GM21515 (cell line): ENCODE measurements at regions not wholly inside any gene's neighbourhood (a gene's known extent, or its start where the extent isn't known, plus 50 kb on each side); places are given as distances from the start of the nearest gene placed in this dataset.
"Not testable (repeated sequence)": the region's sequence is repeated elsewhere in the genome, so short reads cannot be mapped to it uniquely, and the experiment has no call there.

Experiments
- ATAC-seq: cut with Tn5 transposase; IDR thresholded peaks from one replicate; pipeline ENCODE4 v1.9.1; 2021; ENCODE audit not compliant: unreplicated experiment

DNA sequence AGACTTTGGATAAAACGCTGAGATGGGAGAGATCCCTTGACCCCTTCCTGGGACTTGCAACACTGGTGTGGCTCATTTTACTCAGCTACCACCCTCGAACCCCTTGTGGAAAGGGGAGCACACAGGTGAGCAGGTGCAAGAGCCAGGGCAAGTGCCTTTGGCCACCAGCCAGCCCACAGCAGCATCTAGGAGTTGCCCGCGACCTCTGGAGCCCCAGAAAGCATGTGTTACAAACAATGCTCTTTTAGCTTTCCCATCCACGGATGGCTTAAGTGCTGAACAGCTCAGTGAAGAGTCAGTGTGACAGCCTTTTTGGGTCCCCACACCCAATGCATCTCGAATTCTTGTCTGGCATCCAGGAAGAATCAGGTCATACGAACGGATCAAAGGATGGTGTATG lies 197.8 kb downstream of the MEMO1 start:
- no peak for ATAC-seq

GRCh38 chr2:31812051-31812798 lies 198.6 kb downstream of the MEMO1 start:
- peak; percentile 100 for ATAC-seq

DNA sequence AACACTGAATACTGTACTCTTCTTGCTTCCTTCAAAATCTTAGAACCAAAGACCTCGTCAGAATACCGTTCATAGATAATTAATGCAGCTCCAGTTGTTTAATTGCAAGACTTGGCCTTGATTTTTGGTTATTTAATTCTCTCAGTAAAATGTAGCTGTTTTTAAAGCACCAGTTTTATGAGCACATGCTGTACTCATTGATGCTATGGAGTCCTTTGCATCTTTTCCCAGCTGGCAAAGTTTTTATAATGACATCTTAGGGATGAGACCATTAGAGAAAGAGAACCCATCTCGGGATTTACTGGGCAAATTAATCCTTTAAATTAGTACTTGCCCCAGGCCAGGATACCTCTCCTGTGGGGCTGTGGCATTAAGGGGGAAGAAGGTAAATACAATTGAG lies 199.3 kb downstream of the MEMO1 start:
- no peak for ATAC-seq

DNA sequence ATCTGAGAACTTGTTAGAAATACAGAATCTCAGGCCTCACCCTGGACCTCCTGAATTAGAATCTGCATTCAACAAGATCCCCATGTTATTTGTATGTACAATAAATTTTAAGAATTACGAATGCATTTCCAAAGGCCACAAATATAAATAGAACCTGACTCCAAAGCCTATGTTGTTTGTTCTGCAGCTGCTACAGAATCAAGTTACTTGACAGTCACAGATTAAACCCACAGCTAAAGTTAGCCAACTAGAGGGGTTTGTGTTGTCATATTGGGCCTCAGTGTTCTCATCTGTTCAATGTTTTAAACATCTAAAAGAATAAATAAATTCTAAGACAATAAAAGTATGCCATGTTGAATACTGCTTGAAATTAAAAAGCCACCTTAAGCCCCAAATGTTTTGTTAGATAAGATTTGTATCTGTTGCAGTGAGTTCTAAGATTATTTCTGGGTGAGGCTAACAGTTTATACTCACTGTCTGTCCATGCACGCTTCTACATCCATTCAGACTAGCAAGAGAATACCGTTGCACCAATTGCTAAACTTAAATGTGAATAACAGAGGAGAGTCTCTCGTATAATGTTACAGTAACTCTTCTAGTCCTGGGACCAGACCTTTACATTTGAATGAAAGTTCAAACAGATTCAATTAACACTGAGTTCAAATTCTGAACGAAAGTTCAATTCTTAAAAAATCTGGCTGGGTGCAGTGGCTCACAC lies 200.4 kb downstream of the MEMO1 start:
- ATAC-seq, result no peak

DNA sequence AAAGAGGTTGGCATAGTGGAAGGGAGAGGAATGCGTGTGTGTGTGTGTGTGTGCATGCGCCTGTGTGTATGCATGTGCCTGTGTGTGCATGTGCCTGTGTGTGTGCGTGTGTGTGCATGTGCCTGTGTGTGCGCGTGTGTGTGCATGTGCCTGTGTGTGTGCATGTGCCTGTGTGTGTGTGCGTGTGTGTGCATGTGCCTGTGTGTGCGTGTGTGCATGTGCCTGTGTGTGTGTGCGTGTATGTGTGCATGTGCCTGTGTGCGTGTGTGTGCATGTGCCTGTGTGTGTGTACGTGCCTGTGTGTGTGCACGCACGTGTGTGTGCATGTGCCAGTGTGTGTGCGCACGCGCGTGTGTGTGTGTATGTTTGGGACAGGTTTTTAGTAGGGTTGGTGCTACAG lies 205.1 kb downstream of the MEMO1 start:
- ATAC-seq, result no peak

DNA sequence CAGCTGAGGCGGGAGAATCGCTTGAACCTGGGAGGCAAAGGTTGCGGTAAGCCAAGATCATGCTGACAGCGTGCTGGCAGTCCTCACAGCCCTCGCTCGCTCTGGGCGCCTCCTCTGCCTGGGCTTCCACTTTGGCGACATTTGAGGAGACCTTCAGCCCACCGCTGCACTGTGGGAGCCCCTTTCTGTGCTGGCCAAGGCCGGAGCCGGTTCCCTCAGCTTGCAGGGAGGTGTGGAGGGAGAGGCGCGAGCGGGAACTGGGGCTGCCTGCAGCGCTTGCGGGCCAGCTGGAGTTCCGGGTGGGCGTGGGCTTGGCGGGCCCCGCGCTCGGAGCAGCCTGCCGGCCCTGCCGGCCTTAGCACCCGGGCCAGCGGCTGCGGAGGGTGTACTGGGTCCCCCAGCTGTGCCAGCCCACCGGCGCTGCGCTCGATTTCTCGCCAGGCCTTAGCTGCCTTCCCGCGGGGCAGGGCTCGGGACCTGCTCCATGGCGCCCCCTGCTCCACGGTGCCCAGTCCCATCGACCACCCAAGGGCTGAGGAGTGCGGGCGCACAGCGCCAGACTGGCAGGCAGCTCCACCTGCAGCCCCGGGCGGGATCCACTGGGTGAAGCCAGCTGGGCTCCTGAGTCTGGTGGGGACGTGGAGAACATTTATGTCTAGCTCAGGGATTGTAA lies 207.2 kb downstream of the MEMO1 start:
- not testable (repeated sequence) for ATAC-seq

DNA sequence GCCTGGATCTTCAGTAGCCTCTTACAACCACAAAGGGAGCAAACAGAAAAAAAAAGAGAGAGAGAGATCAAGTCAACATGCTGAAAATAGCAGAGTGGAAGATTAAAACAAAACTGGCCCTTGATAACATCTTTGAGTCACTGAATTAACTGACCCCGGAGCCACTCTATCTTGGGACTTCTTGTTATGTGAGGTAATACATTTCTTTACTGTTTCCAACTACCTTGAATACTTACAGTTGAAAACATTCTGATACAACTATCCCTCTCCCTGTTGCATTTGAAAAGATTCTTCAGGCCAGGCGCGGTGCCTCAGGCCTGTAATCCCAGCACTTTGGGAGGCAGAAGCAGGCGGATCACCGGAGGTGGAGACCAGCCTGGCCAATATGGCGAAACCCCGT lies 208.1 kb downstream of the MEMO1 start:
- ATAC-seq, result no peak

DNA sequence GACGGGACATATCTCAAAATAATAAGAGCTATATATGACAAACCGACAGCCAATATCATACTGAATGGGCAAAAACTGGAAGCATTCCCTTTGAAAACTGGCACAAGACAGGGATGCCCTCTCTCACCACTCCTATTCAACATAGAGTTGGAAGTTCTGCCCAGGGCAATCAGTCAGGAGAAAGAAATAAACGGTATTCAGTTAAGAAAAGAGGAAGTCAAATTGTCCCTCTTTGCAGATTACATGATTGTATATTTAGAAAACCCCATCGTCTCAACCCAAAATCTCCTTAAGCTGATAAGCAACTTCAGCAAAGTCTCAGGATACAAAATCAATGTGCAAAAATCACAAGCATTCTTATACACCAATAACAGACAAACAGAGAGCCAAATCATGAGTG lies 211.5 kb downstream of the MEMO1 start:
- not testable (repeated sequence) for ATAC-seq

GRCh38 chr2:31788273-31788672 lies 207.5 kb upstream of the SRD5A2 start:
- no peak for ATAC-seq

- ATAC-seq, result no peak
Measured at GRCh38 chr2:31785876-31786275, 205.1 kb upstream of the SRD5A2 start.

DNA sequence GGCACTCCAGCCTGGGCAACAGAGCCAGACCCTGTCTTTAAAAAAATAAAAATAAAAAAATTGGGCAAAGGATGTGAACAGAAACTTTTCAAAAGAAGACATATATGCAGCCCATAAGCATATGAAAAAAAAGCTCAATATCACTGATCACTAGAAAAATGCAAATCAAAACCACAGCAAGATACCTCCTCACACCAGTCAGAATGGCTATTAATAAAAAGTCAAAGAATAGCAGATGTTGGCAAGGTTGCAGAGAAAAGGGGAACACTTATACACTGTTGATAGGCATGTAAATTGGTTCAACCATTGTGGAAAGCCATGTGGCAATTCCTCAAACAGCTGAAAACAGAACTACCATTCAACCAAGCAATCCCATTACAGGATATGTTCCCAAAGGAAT lies 204.1 kb upstream of the SRD5A2 start:
- ATAC-seq, result no peak

GRCh38 chr2:31783446-31784091 lies 202.8 kb upstream of the SRD5A2 start:
- ATAC-seq, result not testable (repeated sequence)

- no peak for ATAC-seq
Measured at GRCh38 chr2:31778153-31778552, 197.4 kb upstream of the SRD5A2 start.

- no peak for ATAC-seq
Measured at GRCh38 chr2:31770741-31771140, 190.0 kb upstream of the SRD5A2 start.

DNA sequence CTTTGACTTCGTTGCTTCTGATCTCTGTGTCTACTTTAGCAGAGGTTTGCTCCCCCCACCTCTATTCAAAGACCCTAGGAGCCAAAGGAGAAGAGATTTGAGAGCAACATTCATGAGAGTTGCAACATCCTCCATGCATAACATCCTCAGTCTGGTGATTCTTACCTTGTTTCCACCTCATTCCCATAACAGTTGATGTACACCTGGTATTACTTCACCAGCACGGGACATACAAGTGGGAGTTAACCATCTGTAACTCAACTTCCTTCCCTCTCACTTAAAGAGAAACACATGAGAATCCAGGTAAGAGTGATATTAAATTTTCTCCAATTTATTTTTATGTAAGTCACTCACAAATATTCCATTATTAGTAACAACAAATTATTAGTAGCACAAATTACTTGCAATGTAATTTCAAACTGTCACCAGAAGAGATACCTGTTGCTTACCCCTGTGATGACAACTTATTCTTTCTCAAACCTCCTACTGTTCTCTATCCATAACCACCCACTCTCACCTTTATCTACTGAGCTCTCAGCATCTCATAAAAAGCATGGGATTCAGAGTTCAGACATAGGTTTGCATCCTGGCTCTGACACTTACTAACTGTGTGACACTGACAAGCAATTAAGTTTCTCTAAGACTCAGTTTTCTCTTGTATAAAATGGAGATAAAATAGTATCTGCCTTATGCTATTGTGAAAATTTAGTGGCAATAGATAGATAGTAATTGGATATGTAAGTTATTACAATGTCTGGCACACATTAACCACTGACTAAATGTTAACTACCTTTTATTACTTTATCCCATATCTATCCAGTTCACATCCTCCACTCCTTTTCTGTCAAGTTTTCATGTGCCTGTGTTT lies 184.6 kb upstream of the SRD5A2 start:
- no peak for ATAC-seq

- ATAC-seq, result no peak
Measured at GRCh38 chr2:31764169-31764568, 183.4 kb upstream of the SRD5A2 start.

DNA sequence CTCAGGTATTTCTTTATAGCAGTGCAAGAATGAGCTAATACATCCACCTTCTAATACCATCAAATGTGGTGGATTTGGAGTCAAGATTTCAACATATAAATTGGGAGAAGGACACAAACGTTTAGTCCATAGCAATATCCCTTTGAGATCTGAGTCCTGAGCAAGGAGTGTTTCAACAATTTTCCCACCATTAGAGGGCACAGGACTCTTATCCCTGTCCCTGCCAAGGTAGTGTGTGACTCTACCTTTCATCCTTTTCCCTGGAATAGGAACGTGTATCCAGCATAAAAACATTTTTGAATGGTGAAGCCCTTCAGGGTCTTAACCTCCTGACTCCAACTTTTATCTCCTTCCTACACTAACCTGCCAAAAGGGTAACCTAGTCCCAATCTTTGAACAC lies 181.3 kb upstream of the SRD5A2 start:
- ATAC-seq, result no peak

GRCh38 chr2:31757351-31757750 lies 176.6 kb upstream of the SRD5A2 start:
- not testable (repeated sequence) for ATAC-seq

- not testable (repeated sequence) for ATAC-seq
Measured at GRCh38 chr2:31748746-31749145, 168.0 kb upstream of the SRD5A2 start.

DNA sequence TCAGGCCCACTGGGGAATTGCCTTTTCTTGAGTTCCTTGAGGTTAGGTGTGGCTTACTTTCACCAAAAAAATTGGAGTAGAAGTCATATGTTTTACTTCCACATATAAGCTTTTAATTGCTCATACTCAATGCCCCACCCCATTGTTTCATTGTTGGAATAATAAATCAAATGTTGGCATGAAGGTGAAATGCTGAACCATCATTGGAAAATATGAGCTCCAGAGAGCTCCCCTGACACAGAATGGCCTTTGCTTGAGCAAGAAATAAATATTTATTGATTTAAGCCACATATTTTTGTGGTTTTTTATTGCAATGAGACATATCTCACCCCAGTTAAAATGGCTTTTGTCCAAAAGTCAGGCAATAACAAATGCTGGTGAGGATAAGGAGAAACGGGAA lies 167.3 kb upstream of the SRD5A2 start:
- no peak for ATAC-seq

- no peak for ATAC-seq
Measured at GRCh38 chr2:31739161-31739560, 158.4 kb upstream of the SRD5A2 start.
